H9 (cell line): ENCODE measurements at regions not wholly inside any gene's neighbourhood (a gene's known extent, or its start where the extent isn't known, plus 50 kb on each side); places are given as distances from the start of the nearest gene placed in this dataset.

Experiments
- DNase-seq: peaks from one replicate; pipeline ENCODE4 v3.0.0-alpha.2; 2017
- H2AFZ ChIP-seq: one replicate; pipeline ENCODE4 v1.6.1; 2013; ENCODE audit warnings: mild to moderate bottlenecking, low read length, control low read depth, moderate library complexity
- H2AK5ac ChIP-seq: 2 replicates; pipeline ENCODE4 v1.6.1; 2013; ENCODE audit warnings: low read length, control low read depth, mixed read lengths; ENCODE audit not compliant: insufficient read length
- H2BK120ac ChIP-seq: one replicate; pipeline ENCODE4 v1.6.1; 2013; ENCODE audit warnings: low read depth, mild to moderate bottlenecking, low read length, control low read depth, inconsistent platforms; ENCODE audit not compliant: poor library complexity, severe bottlenecking
- H2BK12ac ChIP-seq: 2 replicates; pipeline ENCODE4 v1.6.1; 2013; ENCODE audit warnings: low read length, control low read depth, mixed read lengths, low read depth; ENCODE audit not compliant: insufficient read length
- H2BK15ac ChIP-seq: 2 replicates; pipeline ENCODE4 v1.6.1; 2013; ENCODE audit warnings: low read depth, low read length, control low read depth
- H2BK20ac ChIP-seq: one replicate; pipeline ENCODE4 v1.6.1; 2013; ENCODE audit warnings: low read depth, mild to moderate bottlenecking, low read length, control low read depth, inconsistent platforms; ENCODE audit not compliant: poor library complexity, severe bottlenecking
- H2BK5ac ChIP-seq: 2 replicates; pipeline ENCODE4 v1.6.1; 2013; ENCODE audit warnings: low read length, control low read depth, mixed read lengths; ENCODE audit not compliant: insufficient read length
- H3K14ac ChIP-seq: 2 replicates; pipeline ENCODE4 v1.6.1; 2013; ENCODE audit warnings: low read length, control low read depth; ENCODE audit not compliant: insufficient read depth
- H3K18ac ChIP-seq: 2 replicates; pipeline ENCODE4 v1.6.1; 2013; ENCODE audit warnings: low read depth, mild to moderate bottlenecking, mixed read lengths, low read length, control low read depth; ENCODE audit not compliant: insufficient read length
- H3K23ac ChIP-seq: 2 replicates; pipeline ENCODE4 v1.6.1; 2013; ENCODE audit warnings: low read length, control low read depth, mixed read lengths, low read depth; ENCODE audit not compliant: insufficient read length
- H3K23me2 ChIP-seq: 2 replicates; pipeline ENCODE4 v1.6.1; 2013; ENCODE audit warnings: low read depth, mild to moderate bottlenecking, mixed read lengths, low read length, control low read depth; ENCODE audit not compliant: insufficient read length, poor library complexity, severe bottlenecking
- H3K27ac ChIP-seq: 2 replicates; pipeline ENCODE4 v1.5.1; 2013; ENCODE audit warnings: low read length, control low read depth, mixed read lengths, low read depth; ENCODE audit not compliant: insufficient read length
- H3K27me3 ChIP-seq: 2 replicates; pipeline ENCODE4 v1.6.1; 2013; ENCODE audit warnings: low read length, control low read depth, inconsistent platforms; ENCODE audit not compliant: insufficient read depth
- H3K4ac ChIP-seq: 2 replicates; pipeline ENCODE4 v1.6.1; 2013; ENCODE audit warnings: low read depth, mild to moderate bottlenecking, control low read depth, inconsistent platforms, low read length, moderate library complexity
- H3K4me1 ChIP-seq: 2 replicates; pipeline ENCODE4 v1.6.1; 2013; ENCODE audit warnings: low read length, control low read depth, inconsistent platforms; ENCODE audit not compliant: insufficient read depth
- H3K4me2 ChIP-seq: 2 replicates; pipeline ENCODE4 v1.6.1; 2013; ENCODE audit warnings: low read length, control low read depth, mixed read lengths; ENCODE audit not compliant: insufficient read length, insufficient read depth
- H3K56ac ChIP-seq: 2 replicates; pipeline ENCODE4 v1.6.1; 2013; ENCODE audit warnings: low read depth, mild to moderate bottlenecking, mixed read lengths, low read length, control low read depth; ENCODE audit not compliant: insufficient read length
- H3K79me1 ChIP-seq: 2 replicates; pipeline ENCODE4 v1.6.1; 2013; ENCODE audit warnings: low read depth, mild to moderate bottlenecking, moderate library complexity, low read length, control low read depth, inconsistent platforms; ENCODE audit not compliant: insufficient read depth, poor library complexity, severe bottlenecking
- H3K79me2 ChIP-seq: 2 replicates; pipeline ENCODE4 v1.6.1; 2013; ENCODE audit warnings: low read length, control low read depth, inconsistent platforms; ENCODE audit not compliant: insufficient read depth
- H3K9ac ChIP-seq: 2 replicates; pipeline ENCODE4 v1.6.1; 2013; ENCODE audit warnings: low read length, control low read depth, mixed read lengths; ENCODE audit not compliant: insufficient read length; ENCODE audit errors: extremely low read depth
- H3K9me3 ChIP-seq: one replicate; pipeline ENCODE4 v1.6.1; 2013; ENCODE audit warnings: low read depth, low read length, inconsistent platforms; ENCODE audit not compliant: control insufficient read depth
- H3T11ph ChIP-seq: one replicate; pipeline ENCODE4 v1.6.1; 2013; ENCODE audit warnings: mild to moderate bottlenecking, low read length, control low read depth, inconsistent platforms
- H4K20me1 ChIP-seq: one replicate; pipeline ENCODE4 v1.6.1; 2013; ENCODE audit not compliant: control insufficient read depth, insufficient read length, insufficient read depth
- H4K5ac ChIP-seq: 2 replicates; pipeline ENCODE4 v1.6.1; 2013; ENCODE audit warnings: low read depth, mild to moderate bottlenecking, mixed read lengths, low read length, control low read depth; ENCODE audit not compliant: insufficient read length
- H4K8ac ChIP-seq: replicated peaks from 2 replicates; pipeline ENCODE4 v1.6.1; 2013; ENCODE audit warnings: low read length, control low read depth, mixed read lengths, low read depth; ENCODE audit not compliant: insufficient read length
- H4K91ac ChIP-seq: 2 replicates; pipeline ENCODE4 v1.6.1; 2013; ENCODE audit warnings: low read depth, mild to moderate bottlenecking, moderate library complexity, mixed read lengths, low read length, control low read depth; ENCODE audit not compliant: insufficient read length
- H3K27ac Mint-ChIP-seq, 3 experiments: 2 replicates in 2 of 3; 3 replicates in 1 of 3; pipeline ENCODE4 v1.8.0; 2020 to 2021; ENCODE audit warnings: mixed read lengths in 3 of 3, mild to moderate bottlenecking in 1 of 3, moderate library complexity in 1 of 3
- H3K27me3 Mint-ChIP-seq: 2 replicates; pipeline ENCODE4 v1.8.0; 2021; ENCODE audit warnings: low read depth, mild to moderate bottlenecking, moderate library complexity, mixed read lengths
- H3K36me3 Mint-ChIP-seq, 3 experiments: 2 replicates in 2 of 3; 3 replicates in 1 of 3; pipeline ENCODE4 v1.8.0; 2020 to 2021; ENCODE audit warnings: low read depth in 3 of 3, mixed read lengths in 3 of 3; ENCODE audit not compliant: insufficient read depth in 1 of 3
- H3K4me1 Mint-ChIP-seq, 2 experiments: 2 replicates each; pipeline ENCODE4 v1.8.0; 2020; ENCODE audit warnings: mixed read lengths in 2 of 2
- H3K4me3 Mint-ChIP-seq, 2 experiments: 2 replicates in 1 of 2; 3 replicates in 1 of 2; pipeline ENCODE4 v1.8.0; 2020 to 2021; ENCODE audit warnings: mild to moderate bottlenecking in 2 of 2, mixed read lengths in 2 of 2, moderate library complexity in 1 of 2
- H3K9me3 Mint-ChIP-seq, 2 experiments: 2 replicates in 1 of 2; 3 replicates in 1 of 2; pipeline ENCODE4 v1.8.0; 2020; ENCODE audit warnings: mild to moderate bottlenecking in 2 of 2, mixed read lengths in 2 of 2, moderate library complexity in 1 of 2
- WGBS: extraction: QIAGEN DNeasy Blood & Tissue Kit; methylation state at CpG from one replicate; pipeline ENCODE4 v1.1.7; 2013; ENCODE audit warnings: missing lambda C conversion rate, low lambda C conversion rate, mixed read lengths; ENCODE audit not compliant: insufficient read length; ENCODE audit errors: extremely low coverage; 5-methylcytosine and 5-hydroxymethylcytosine counted together
- TF ChIP-seq, protein P1 (sequence below): fragments of 200-600 bp; sonication (generic); conservative IDR thresholded peaks from 3 replicates; pipeline ENCODE4 v1.8.0; 2021; ENCODE audit warnings: antibody characterized with exemption, mild to moderate bottlenecking

GRCh38 chr3:76016769-76017439, 231.6 kb upstream of the ZNF717 start:
- Histone ChIP-seq H3K79me2 (no peaks in the 10 kb centered on the region; the same call in 1 of the 2 replicates), H4K5ac (no peak overlapping the region), H2BK120ac (no peak overlapping the region), H3K18ac (no peak overlapping the region), H4K91ac (no peak overlapping the region), H3K4ac (no peak overlapping the region), H4K20me1 (no peaks in the 10 kb centered on the region), H4K8ac (no peak overlapping the region), H3K4me1 (0 out of 2 replicates have a peak, but pooled peaks cover 2% of the 10 kb centered on the region), H3K14ac (no peak overlapping the region), H2AK5ac (no peak overlapping the region), H3K4me2 (no peak overlapping the region), H2BK5ac (no peak overlapping the region), H3K9me3 (no peaks in the 10 kb centered on the region), H3T11ph (no peak overlapping the region), H2BK20ac (no peak overlapping the region), H3K27ac (no peak overlapping the region), H2AFZ (no peak overlapping the region), H3K27me3 (no peaks in the 10 kb centered on the region), H3K23ac (no peak overlapping the region), H3K56ac (no peak overlapping the region), H2BK12ac (no peak overlapping the region), H2BK15ac (no peak overlapping the region), H3K79me1 (no peaks in the 10 kb centered on the region), H3K23me2 (no peaks in the 10 kb centered on the region), H3K9ac (no peak overlapping the region)
- TF ChIP-seq, protein P1, sequence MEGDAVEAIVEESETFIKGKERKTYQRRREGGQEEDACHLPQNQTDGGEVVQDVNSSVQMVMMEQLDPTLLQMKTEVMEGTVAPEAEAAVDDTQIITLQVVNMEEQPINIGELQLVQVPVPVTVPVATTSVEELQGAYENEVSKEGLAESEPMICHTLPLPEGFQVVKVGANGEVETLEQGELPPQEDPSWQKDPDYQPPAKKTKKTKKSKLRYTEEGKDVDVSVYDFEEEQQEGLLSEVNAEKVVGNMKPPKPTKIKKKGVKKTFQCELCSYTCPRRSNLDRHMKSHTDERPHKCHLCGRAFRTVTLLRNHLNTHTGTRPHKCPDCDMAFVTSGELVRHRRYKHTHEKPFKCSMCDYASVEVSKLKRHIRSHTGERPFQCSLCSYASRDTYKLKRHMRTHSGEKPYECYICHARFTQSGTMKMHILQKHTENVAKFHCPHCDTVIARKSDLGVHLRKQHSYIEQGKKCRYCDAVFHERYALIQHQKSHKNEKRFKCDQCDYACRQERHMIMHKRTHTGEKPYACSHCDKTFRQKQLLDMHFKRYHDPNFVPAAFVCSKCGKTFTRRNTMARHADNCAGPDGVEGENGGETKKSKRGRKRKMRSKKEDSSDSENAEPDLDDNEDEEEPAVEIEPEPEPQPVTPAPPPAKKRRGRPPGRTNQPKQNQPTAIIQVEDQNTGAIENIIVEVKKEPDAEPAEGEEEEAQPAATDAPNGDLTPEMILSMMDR, result no peak
- no CpG with 5 or more reads among the region's 6 CpGs for WGBS
- Mint-ChIP-seq H3K27me3 (no peaks in the 10 kb centered on the region), H3K27ac (no peak overlapping the region), H3K36me3 (no peaks in the 10 kb centered on the region; a peak in 1 of 7 replicates), H3K9me3 (peaks cover 0 to 4% of the 10 kb centered on the region in 2 experiments; a peak in 2 of 5 replicates), H3K4me3 (no peak overlapping the region), H3K4me1 (peaks cover 4 to 8% of the 10 kb centered on the region in 2 experiments)
- no peak for DNase-seq
